Epithelial cell of prostate (primary cell): ENCODE measurements at regions not wholly inside any gene's neighbourhood (a gene's known extent, or its start where the extent isn't known, plus 50 kb on each side); places are given as distances from the start of the nearest gene placed in this dataset.

Experiments
- DNase-seq: peaks from one replicate; pipeline ENCODE4 v3.0.0-alpha.2; 2011; ENCODE audit warnings: low read depth, low spot score
- H3K27ac ChIP-seq: fragments of 450-650 bp; 2 replicates; pipeline ENCODE4 v1.5.1; 2017; ENCODE audit warnings: mild to moderate bottlenecking

GRCh38 chr18:48488388-48488850 is 50.4 kb upstream of the CTIF start:
- no peak overlapping the region for H3K27ac ChIP-seq
- peak; percentile 36 for DNase-seq

- no peak for DNase-seq
- H3K27ac ChIP-seq: no peak overlapping the region
Observed at GRCh38 chr18:48486754-48487153, 52.1 kb upstream of the CTIF start.

GRCh38 chr18:48485828-48486405 is 52.9 kb upstream of the CTIF start:
- DNase-seq: no peak
- H3K27ac ChIP-seq: no peak overlapping the region

DNA sequence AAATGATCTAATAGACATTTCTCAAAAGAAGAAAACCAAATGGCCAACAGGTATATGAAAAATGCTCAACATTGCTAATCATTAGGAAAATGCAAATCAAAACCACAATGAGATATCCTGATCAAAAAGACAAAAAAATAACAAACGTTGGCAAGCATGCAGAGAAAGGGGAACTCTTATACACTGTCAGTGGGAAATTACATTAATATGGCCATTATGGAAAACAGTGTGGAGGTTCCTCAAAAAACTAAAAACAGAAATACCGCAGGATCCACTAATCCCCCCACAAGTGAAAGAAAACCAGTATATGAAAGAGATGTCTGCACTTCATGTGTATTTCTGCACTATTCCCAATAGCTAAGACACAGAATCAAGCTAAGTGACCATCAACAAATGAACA is 57.7 kb upstream of the CTIF start:
- no peak overlapping the region for H3K27ac ChIP-seq
- DNase-seq: no peak

DNA sequence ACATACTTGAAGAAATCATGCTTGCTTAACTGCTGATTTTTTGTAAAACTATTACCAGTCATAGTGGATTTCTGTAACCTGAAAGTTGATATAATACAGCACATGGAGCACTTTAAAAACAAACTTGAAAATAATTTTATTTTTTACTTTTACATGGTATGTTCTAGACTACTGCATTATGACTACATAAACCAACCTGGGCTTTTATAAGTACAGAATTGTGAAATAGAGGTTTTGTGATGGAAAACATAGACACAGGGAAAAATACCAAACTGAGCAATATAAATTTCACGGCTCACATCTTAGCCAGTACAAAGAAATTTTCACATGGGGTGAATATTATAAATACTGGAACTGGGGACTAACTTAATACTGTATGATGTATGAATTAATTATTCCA is 59.3 kb upstream of the CTIF start:
- DNase-seq: no peak
- no peak overlapping the region for H3K27ac ChIP-seq

DNA sequence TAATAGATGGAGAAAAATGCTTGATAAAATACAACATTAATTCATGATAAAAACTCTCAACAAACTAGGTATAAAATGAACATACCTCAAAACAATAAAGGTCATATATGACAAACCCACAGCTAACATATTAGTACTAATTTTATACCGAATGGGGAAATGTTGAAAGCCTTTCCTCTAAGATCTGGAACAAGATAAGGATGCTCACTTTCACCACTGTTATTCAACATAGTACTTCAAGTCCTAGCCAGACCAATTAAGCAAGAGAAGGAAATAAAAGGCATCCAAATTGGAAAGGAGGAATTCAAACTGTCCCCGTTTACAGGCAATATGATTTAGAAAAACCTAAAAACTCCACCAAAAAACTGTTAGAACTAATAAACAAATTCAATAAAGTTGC is 61.5 kb upstream of the CTIF start:
- no peak for DNase-seq
- H3K27ac ChIP-seq: no peak overlapping the region

- H3K27ac ChIP-seq: no peak overlapping the region
- DNase-seq: no peak
Observed at GRCh38 chr18:48476550-48476917, 62.3 kb upstream of the CTIF start.

GRCh38 chr18:48475635-48476549 is 62.9 kb upstream of the CTIF start:
- no peak for DNase-seq
- no peak overlapping the region for H3K27ac ChIP-seq

GRCh38 chr18:48473816-48474215 is 64.6 kb upstream of the ZBTB7C start:
- H3K27ac ChIP-seq: no peak overlapping the region
- no peak for DNase-seq

- DNase-seq: no peak
- no peak overlapping the region for H3K27ac ChIP-seq
Observed at GRCh38 chr18:48472610-48473009, 63.4 kb upstream of the ZBTB7C start.

DNA sequence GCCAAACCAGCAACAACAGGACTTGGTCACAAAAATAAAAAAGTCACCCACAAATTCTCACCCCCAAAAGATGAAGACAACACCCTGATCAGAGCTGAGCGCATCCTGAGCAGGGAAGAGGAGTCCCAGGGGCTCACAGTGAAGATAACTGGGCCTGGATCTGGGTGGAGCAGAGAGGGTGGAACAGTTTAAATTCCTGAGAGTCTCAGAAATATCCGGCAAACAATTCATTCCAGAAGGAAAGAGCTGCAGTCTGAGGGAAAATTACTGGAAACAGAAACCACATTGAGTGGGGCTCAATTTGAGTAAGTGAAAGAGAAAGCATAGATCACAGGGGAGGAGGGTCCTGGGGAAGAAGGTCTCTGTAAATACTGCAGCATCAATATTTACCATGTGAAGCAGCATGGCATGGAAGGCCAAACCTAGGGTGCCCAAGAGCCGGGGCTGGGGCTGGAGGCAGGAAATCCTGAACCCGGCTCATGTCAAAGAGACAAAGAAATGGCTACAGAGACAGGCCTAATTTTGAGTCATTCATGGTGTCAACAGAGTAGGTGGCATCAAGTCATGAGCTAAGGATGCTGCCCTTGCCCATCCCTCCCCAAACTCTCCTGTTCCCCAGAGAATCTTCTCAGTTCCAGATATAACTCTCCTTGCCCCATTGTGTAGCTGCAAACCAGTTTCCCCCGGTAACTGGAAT is 61.4 kb upstream of the ZBTB7C start:
- no peak for DNase-seq
- no peak overlapping the region for H3K27ac ChIP-seq

GRCh38 chr18:48468151-48468550 is 59.0 kb upstream of the ZBTB7C start:
- no peak overlapping the region for H3K27ac ChIP-seq
- no peak for DNase-seq

- no peak overlapping the region for H3K27ac ChIP-seq
- no peak for DNase-seq
Observed at GRCh38 chr18:48467231-48467630, 58.0 kb upstream of the ZBTB7C start.

DNA sequence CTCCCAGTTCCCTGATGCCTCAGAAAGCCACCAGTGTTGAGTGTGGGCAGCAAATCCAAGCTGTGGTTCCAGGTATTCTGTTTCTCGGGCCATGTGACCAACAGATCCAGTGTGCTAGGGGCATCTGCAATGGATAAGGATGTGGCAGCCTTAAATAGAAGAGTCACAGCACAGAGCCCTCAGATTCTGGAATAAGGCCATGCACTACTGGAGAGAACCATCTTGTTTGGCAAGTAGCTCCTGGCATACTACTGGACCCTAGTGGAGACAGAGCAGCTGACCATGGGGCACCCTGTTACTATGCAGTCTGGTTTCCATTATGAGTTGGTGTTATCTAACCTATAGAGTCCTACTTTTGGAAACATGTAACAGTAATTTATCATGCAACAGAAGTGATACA is 53.3 kb upstream of the ZBTB7C start:
- DNase-seq: no peak
- no peak overlapping the region for H3K27ac ChIP-seq

DNA sequence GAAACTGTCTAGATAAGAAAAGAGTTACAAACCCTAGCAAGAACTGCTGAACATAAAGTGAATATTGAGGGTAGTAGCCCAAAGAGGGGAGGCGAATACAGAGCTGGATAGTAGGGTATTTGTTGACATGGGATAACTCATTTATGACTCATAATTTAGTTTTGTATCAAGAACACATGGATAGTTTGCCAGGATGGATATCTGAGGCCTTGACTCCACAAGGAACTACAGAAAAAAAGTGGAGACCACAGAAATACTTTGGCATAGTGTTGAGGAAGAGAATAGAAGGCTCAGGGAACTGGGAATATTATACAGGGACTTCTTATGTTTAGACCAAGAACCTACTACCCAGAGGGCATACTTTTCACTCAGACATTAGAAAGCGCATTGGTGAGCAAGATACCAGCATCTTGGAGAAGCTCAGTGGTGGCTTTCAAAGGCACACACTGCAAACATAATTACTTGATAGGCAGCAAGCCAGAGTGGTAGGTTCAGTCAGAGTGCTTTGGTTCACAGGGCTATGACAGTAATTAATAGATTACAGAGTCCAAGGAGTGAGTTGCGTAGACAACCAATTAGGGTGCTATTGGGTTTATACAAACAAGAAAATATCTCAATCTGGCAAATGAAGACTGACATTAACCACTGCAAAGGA is 51.9 kb upstream of the ZBTB7C start:
- no peak overlapping the region for H3K27ac ChIP-seq
- DNase-seq: no peak

- DNase-seq: no peak
- H3K27ac ChIP-seq: peak overlapping the region; percentile 5
Observed at GRCh38 chr18:48459465-48459864, 50.3 kb upstream of the ZBTB7C start.

GRCh38 chr18:48459016-48459415 is 49.8 kb upstream of the ZBTB7C start:
- H3K27ac ChIP-seq: peak overlapping the region; percentile 5
- DNase-seq: peak; percentile 18
